HCT116 (cell line): ENCODE measurements at regions not wholly inside any gene's neighbourhood (a gene's known extent, or its start where the extent isn't known, plus 50 kb on each side); places are given as distances from the start of the nearest gene placed in this dataset.
"Not testable (repeated sequence)": the region's sequence is repeated elsewhere in the genome, so short reads cannot be mapped to it uniquely, and the experiment has no call there.

Source experiments
- ATAC-seq: fragments of 200-7000 bp; cut with Tn5 transposase; 2 replicates; pipeline ENCODE4 v1.9.1; 2020; ENCODE audit warnings: mild to moderate bottlenecking, moderate library complexity
- BruUV-seq: library from RNA; stranded (reverse); fragments of 400-500 nt; replicated peaks from 2 replicates; lab custom pipeline; 2021; lab: Mats Ljungman, UMichigan
- CTCF ChIA-PET: fragments of 300-600 bp; sonication (Branson Sonifier 250); formaldehyde crosslinking; loops from one replicate; lab custom pipeline; 2021; ENCODE audit warnings: antibody characterized with exemption; lab: Charles Lee
- POLR2A ChIA-PET: fragments of 300-600, 350-600 bp; sonication (Branson Sonifier 250); formaldehyde crosslinking; loops from one replicate; lab custom pipeline; 2021; ENCODE audit warnings: antibody characterized with exemption; lab: Charles Lee
- RAD21 ChIA-PET, 2 experiments: fragments of 300-600 bp; sonication (Branson Sonifier 250); formaldehyde crosslinking; loops; one replicate each; lab custom pipeline; 2023; ENCODE audit warnings: low total read pairs in 2 of 2; ENCODE audit not compliant: uncharacterized antibody in 2 of 2, unreplicated experiment in 2 of 2, low non-redundant PET in 1 of 2; lab: Charles Lee
- DNase-seq: peaks from one replicate; pipeline ENCODE4 v3.0.0-alpha.2; 2010; ENCODE audit warnings: low read depth, low spot score
- H2AFZ ChIP-seq: fragments of 200-600 bp; shearing (Covaris generic), sonication (generic); 2 replicates; pipeline ENCODE4 v1.6.1; 2017; ENCODE audit warnings: low read depth, mixed run types, mixed read lengths, antibody characterized with exemption, low read length; ENCODE audit not compliant: poor library complexity, severe bottlenecking
- H3K27ac ChIP-seq: 2 replicates; pipeline ENCODE4 v1.5.1; 2012; ENCODE audit warnings: low read depth, low read length
- H3K27me3 ChIP-seq: fragments of 200-600 bp; sonication (generic); 2 replicates; pipeline ENCODE4 v1.6.1; 2016; ENCODE audit warnings: mixed run types, low read length, mixed read lengths; ENCODE audit not compliant: insufficient read depth
- H3K36me3 ChIP-seq, 2 experiments: fragments of 200-500 bp in 1 of 2; fragments of 200-600 bp in 1 of 2; sonication (Bioruptor generic) in 1 of 2; sonication (generic) in 1 of 2; 2 replicates each; pipeline versions ENCODE4 v1.5.1 to v1.6.1; 2014 to 2016; ENCODE audit warnings: low read length in 2 of 2, inconsistent platforms in 1 of 2, mixed read lengths in 1 of 2, mixed run types in 1 of 2; ENCODE audit not compliant: insufficient read depth in 2 of 2, control insufficient read depth in 1 of 2
- H3K4me1 ChIP-seq, 2 experiments: fragments of 200-600 bp in 1 of 2; sonication (generic) in 1 of 2; 2 replicates each; pipeline versions ENCODE4 v1.5.1 to v1.6.1; 2012 to 2017; ENCODE audit warnings: low read length in 2 of 2, inconsistent platforms in 1 of 2, mild to moderate bottlenecking in 1 of 2, mixed read lengths in 1 of 2, mixed run types in 1 of 2, moderate library complexity in 1 of 2; ENCODE audit not compliant: insufficient read depth in 2 of 2, control insufficient read depth in 1 of 2
- H3K4me2 ChIP-seq: fragments of 200-600 bp; sonication (generic); 2 replicates; pipeline ENCODE4 v1.6.1; 2017; ENCODE audit warnings: mixed run types, low read length, mixed read lengths
- H3K4me3 ChIP-seq, 2 experiments: fragments of 200-600 bp in 1 of 2; sonication (generic) in 1 of 2; replicated peaks in 1 of 2; 2 replicates each; pipeline ENCODE4 v1.5.1; 2011 to 2016; ENCODE audit warnings: low read length in 2 of 2, control low read depth in 1 of 2, low read depth in 1 of 2, mild to moderate bottlenecking in 1 of 2, mixed read lengths in 1 of 2, mixed run types in 1 of 2
- H3K79me2 ChIP-seq: fragments of 200-600 bp; sonication (generic); 2 replicates; pipeline ENCODE4 v1.6.1; 2017; ENCODE audit warnings: mild to moderate bottlenecking, mixed run types, low read length, moderate library complexity, mixed read lengths; ENCODE audit not compliant: insufficient read depth
- H3K9ac ChIP-seq: fragments of 200-600 bp; sonication (generic); 2 replicates; pipeline ENCODE4 v1.6.1; 2016; ENCODE audit warnings: low read length, mixed read lengths
- H3K9me2 ChIP-seq: fragments of 200-600 bp; sonication (generic), shearing (Covaris generic); 2 replicates; pipeline ENCODE4 v1.6.1; 2017; ENCODE audit warnings: mixed run types, mild to moderate bottlenecking, moderate library complexity; ENCODE audit not compliant: insufficient read depth
- H3K9me3 ChIP-seq, 2 experiments: fragments of 200-500 bp in 1 of 2; fragments of 200-600 bp in 1 of 2; sonication (Bioruptor generic) in 1 of 2; sonication (generic) in 1 of 2; 2 replicates each; pipeline ENCODE4 v1.6.1; 2014 to 2017; ENCODE audit warnings: low read length in 2 of 2, mixed read lengths in 2 of 2, inconsistent platforms in 1 of 2, low read depth in 1 of 2, mild to moderate bottlenecking in 1 of 2, mixed run types in 1 of 2, moderate library complexity in 1 of 2; ENCODE audit not compliant: control insufficient read depth in 1 of 2, insufficient read depth in 1 of 2
- H4K20me1 ChIP-seq: fragments of 200-600 bp; sonication (generic), shearing (Covaris generic); 2 replicates; pipeline ENCODE4 v1.6.1; 2017; ENCODE audit warnings: mixed run types, mild to moderate bottlenecking, moderate library complexity; ENCODE audit not compliant: insufficient read depth
- CBX3 ChIP-seq: IDR thresholded peaks from 2 replicates; pipeline ENCODE4 v1.6.1; 2012; ENCODE audit warnings: low read depth
- EZH2 ChIP-seq: fragments of 200-600 bp; sonication (generic); IDR thresholded peaks from 2 replicates; pipeline ENCODE4 v1.6.1; 2017; ENCODE audit warnings: antibody characterized with exemption, mixed run types
- FOSL1 ChIP-seq: IDR thresholded peaks from 2 replicates; pipeline ENCODE4 v1.6.1; 2012; ENCODE audit warnings: low read depth
- JUND ChIP-seq: IDR thresholded peaks from 2 replicates; pipeline ENCODE4 v1.6.1; 2012
- MAX ChIP-seq: IDR thresholded peaks from 2 replicates; pipeline ENCODE4 v1.6.1; 2012
- POLR2A ChIP-seq: IDR thresholded peaks from 2 replicates; pipeline ENCODE4 v1.7.0; 2011; ENCODE audit warnings: borderline replicate concordance; ENCODE audit not compliant: insufficient read depth, insufficient read length; ENCODE audit errors: extremely low read depth
- POLR2AphosphoS5 ChIP-seq: IDR thresholded peaks from 2 replicates; pipeline ENCODE4 v1.6.1; 2011; ENCODE audit warnings: mild to moderate bottlenecking, low read depth, low read length, moderate library complexity
- RAD21 ChIP-seq: IDR thresholded peaks from 2 replicates; pipeline ENCODE4 v1.6.1; 2012; ENCODE audit warnings: low read depth, mild to moderate bottlenecking
- REST ChIP-seq: IDR thresholded peaks from 2 replicates; pipeline ENCODE4 v1.6.1; 2012; ENCODE audit warnings: low read depth
- SRF ChIP-seq: IDR thresholded peaks from 2 replicates; pipeline ENCODE4 v1.6.1; 2012; ENCODE audit warnings: low read depth
- YY1 ChIP-seq: IDR thresholded peaks from 2 replicates; pipeline ENCODE4 v1.6.1; 2011; ENCODE audit warnings: low read length, low read depth, moderate library complexity, mild to moderate bottlenecking; ENCODE audit not compliant: insufficient replicate concordance; ENCODE audit errors: extremely low read depth
- ZNF274 ChIP-seq: fragments of 200-500 bp; sonication (Bioruptor generic); IDR thresholded peaks from 2 replicates; pipeline ENCODE4 v1.6.1; 2014; ENCODE audit warnings: mild to moderate bottlenecking, low read depth, low read length, inconsistent platforms
- intact Hi-C: fragments of 100-400 bp; cut with micrococcal nuclease; formaldehyde crosslinking; loops from 2 replicates; pipeline ENCODE4 v1.10.0; 2022
- TF ChIP-seq, protein P1 (sequence below), 3 experiments: fragments of 200-600 bp in 1 of 3; sonication (generic) in 1 of 3; IDR thresholded peaks in 2 of 3; conservative IDR thresholded peaks in 1 of 3; 2 replicates each; pipeline ENCODE4 v1.5.1; 2012 to 2017; ENCODE audit warnings: low read depth in 2 of 3, low read length in 2 of 3, antibody characterized with exemption in 1 of 3, borderline replicate concordance in 1 of 3, control low read depth in 1 of 3, mild to moderate bottlenecking in 1 of 3, mixed read lengths in 1 of 3, mixed run types in 1 of 3, moderate library complexity in 1 of 3; ENCODE audit not compliant: insufficient read depth in 1 of 3

- RAD21 ChIA-PET = no interaction called here
- H3K4me2 ChIP-seq = no peak overlapping the region
- no peak for TF ChIP-seq CBX3
- no peak for TF ChIP-seq RAD21
- TF ChIP-seq, protein P1, sequence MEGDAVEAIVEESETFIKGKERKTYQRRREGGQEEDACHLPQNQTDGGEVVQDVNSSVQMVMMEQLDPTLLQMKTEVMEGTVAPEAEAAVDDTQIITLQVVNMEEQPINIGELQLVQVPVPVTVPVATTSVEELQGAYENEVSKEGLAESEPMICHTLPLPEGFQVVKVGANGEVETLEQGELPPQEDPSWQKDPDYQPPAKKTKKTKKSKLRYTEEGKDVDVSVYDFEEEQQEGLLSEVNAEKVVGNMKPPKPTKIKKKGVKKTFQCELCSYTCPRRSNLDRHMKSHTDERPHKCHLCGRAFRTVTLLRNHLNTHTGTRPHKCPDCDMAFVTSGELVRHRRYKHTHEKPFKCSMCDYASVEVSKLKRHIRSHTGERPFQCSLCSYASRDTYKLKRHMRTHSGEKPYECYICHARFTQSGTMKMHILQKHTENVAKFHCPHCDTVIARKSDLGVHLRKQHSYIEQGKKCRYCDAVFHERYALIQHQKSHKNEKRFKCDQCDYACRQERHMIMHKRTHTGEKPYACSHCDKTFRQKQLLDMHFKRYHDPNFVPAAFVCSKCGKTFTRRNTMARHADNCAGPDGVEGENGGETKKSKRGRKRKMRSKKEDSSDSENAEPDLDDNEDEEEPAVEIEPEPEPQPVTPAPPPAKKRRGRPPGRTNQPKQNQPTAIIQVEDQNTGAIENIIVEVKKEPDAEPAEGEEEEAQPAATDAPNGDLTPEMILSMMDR (IDR thresholded peaks at IDR 0.05 in 2 of 3, conservative IDR thresholded peaks at IDR 0.05 in 1 of 3; ENCODE audit: borderline replicate concordance in 1 of 3, insufficient read depth in 1 of 3, low read depth in 2 of 3, low read length in 2 of 3) = no peak
- no peak for TF ChIP-seq ZNF274
- no peak for TF ChIP-seq FOSL1
- no peak for TF ChIP-seq POLR2AphosphoS5
- no peak for TF ChIP-seq SRF
- no peak for TF ChIP-seq EZH2
- TF ChIP-seq YY1 = no peak
- TF ChIP-seq POLR2A = no peak
- TF ChIP-seq JUND = no peak
- TF ChIP-seq MAX = no peak
- TF ChIP-seq REST = no peak
- TF ChIP-seq, all 23 proteins: peak for 0
- CTCF ChIA-PET = no interaction called here
- intact Hi-C loops = no loop called here
- Histone ChIP-seq H2AFZ (no peak overlapping the region), H3K36me3 (no peaks in the 10 kb centered on the region), H3K4me3 (no peak overlapping the region), H4K20me1 (no peaks in the 10 kb centered on the region), H3K9me3 (no peaks in the 10 kb centered on the region), H3K79me2 (no peaks in the 10 kb centered on the region), H3K27ac (no peak overlapping the region), H3K27me3 (no peaks in the 10 kb centered on the region), H3K4me1 (no peaks in the 10 kb centered on the region), H3K9me2 (no peaks in the 10 kb centered on the region), H3K9ac (no peak overlapping the region)
- POLR2A ChIA-PET = no interaction called here
- no peak for ATAC-seq
- BruUV-seq = no TSS peak
- DNase-seq = no peak
Observed at GRCh38 chr10:65793738-65794425, 1132.0 kb upstream of the LRRTM3 start.

DNA sequence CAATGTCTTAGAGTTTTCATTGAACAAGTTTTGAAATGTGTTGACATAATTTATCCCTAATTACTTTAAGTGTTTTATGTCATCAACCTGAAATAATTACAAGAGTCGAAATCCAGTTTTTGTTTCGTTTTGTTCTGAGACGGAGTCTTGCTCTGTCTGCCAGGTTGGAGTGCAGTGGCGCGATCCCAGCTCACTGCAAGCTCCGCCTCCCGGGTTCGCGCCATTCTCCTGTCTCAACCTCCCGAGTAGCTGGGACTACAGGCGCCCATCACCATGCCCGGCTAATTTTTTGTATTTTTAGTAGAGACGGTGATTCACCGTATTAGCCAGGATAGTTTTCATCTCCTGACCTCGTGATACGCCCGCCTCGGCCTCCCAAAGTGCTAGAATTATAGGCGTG lies 1131.0 kb upstream of the LRRTM3 start:
- intact Hi-C loops, RAD21 ChIA-PET, H3K27ac ChIP-seq, H3K4me2 ChIP-seq, H3K27me3 ChIP-seq, H3K9ac ChIP-seq, H3K9me2 ChIP-seq, H3K36me3 ChIP-seq, H4K20me1 ChIP-seq, DNase-seq, ATAC-seq, CTCF ChIA-PET, H3K79me2 ChIP-seq, H2AFZ ChIP-seq, POLR2A ChIA-PET, H3K4me1 ChIP-seq, BruUV-seq, H3K9me3 ChIP-seq, H3K4me3 ChIP-seq: not testable (repeated sequence)
